HepG2 (cell line): ENCODE measurements at regions not wholly inside any gene's neighbourhood (a gene's known extent, or its start where the extent isn't known, plus 50 kb on each side); places are given as distances from the start of the nearest gene placed in this dataset.

Experiments used
- ATAC-seq: fragments of 200-7000 bp; cut with Tn5 transposase; 3 replicates; pipeline ENCODE4 v1.9.1; 2020; ENCODE audit warnings: mild to moderate bottlenecking, moderate library complexity
- BruUV-seq: library from RNA; stranded (reverse); fragments of 400-500 nt; replicated peaks from 2 replicates; lab custom pipeline; 2021; lab: Mats Ljungman, UMichigan
- CTCF ChIA-PET: fragments of 300-600 bp; formaldehyde crosslinking; extraction: SDS; loops from one replicate; lab custom pipeline; 2021; ENCODE audit warnings: low total read pairs, inconsistent platforms, low intra/inter-chr PET ratio; lab: Yijun Ruan, JAX
- POLR2A ChIA-PET: fragments of 350-600 bp; sonication (Branson Sonifier 250); formaldehyde crosslinking; loops from one replicate; lab custom pipeline; 2020; ENCODE audit warnings: antibody characterized with exemption, inconsistent platforms; lab: Yijun Ruan, JAX
- DNase-seq: peaks from one replicate; pipeline ENCODE4 v3.0.0-alpha.2; 2015; ENCODE audit warnings: low spot score
- FAIRE-seq: peaks from 3 replicates; lab custom pipeline; 2011; peaks lifted over from hg19 to GRCh38; lab: Jason Lieb, UNC
- H2AFZ ChIP-seq: one replicate; pipeline ENCODE4 v1.6.1; 2011; ENCODE audit warnings: low read length, inconsistent platforms
- H3K27ac ChIP-seq: fragments of 300-600 bp; 3 replicates; pipeline ENCODE4 v1.8.0; 2011; ENCODE audit warnings: mixed run types, mild to moderate bottlenecking, mixed read lengths, low read length, inconsistent platforms; ENCODE audit not compliant: insufficient read depth; ENCODE audit errors: extremely low read length
- H3K27me3 ChIP-seq, 2 experiments: fragments of 200-600 bp in 1 of 2; 2 replicates in 1 of 2; 3 replicates in 1 of 2; pipeline versions ENCODE4 v1.6.0 to v1.8.0; 2011; ENCODE audit warnings: low read length in 2 of 2, mild to moderate bottlenecking in 2 of 2, moderate library complexity in 2 of 2, inconsistent platforms in 1 of 2; ENCODE audit not compliant: insufficient read depth in 2 of 2, control insufficient read depth in 1 of 2
- H3K36me3 ChIP-seq, 2 experiments: fragments of 200-600 bp in 1 of 2; replicated peaks in 1 of 2; 2 replicates in 1 of 2; 3 replicates in 1 of 2; pipeline versions ENCODE4 v1.5.1 to v1.8.0; 2011; ENCODE audit warnings: low read length in 2 of 2, inconsistent platforms in 1 of 2; ENCODE audit not compliant: insufficient read depth in 2 of 2, control insufficient read depth in 1 of 2
- H3K4me1 ChIP-seq: 2 replicates; pipeline ENCODE4 v1.5.1; 2012; ENCODE audit warnings: low read length, inconsistent platforms; ENCODE audit not compliant: insufficient read depth
- H3K4me2 ChIP-seq: 2 replicates; pipeline ENCODE4 v1.6.0; 2011; ENCODE audit warnings: low read depth, low read length, inconsistent platforms
- H3K4me3 ChIP-seq, 3 experiments: fragments of 200-600 bp in 1 of 3; sonication (generic), shearing (Covaris generic) in 1 of 3; replicated peaks in 1 of 3; 2 replicates each; pipeline ENCODE4 v1.5.1; 2011 to 2016; ENCODE audit warnings: low read length in 3 of 3, inconsistent platforms in 2 of 3, low read depth in 2 of 3, mild to moderate bottlenecking in 2 of 3, control low read depth in 1 of 3, mixed read lengths in 1 of 3; ENCODE audit not compliant: insufficient read depth in 1 of 3
- H3K79me2 ChIP-seq: one replicate; pipeline ENCODE4 v1.6.1; 2011; ENCODE audit warnings: low read length, inconsistent platforms; ENCODE audit not compliant: insufficient read depth
- H3K9ac ChIP-seq: 2 replicates; pipeline ENCODE4 v1.6.0; 2011; ENCODE audit warnings: mild to moderate bottlenecking, low read depth, low read length, inconsistent platforms; ENCODE audit not compliant: insufficient read depth
- H3K9me3 ChIP-seq: 2 replicates; pipeline ENCODE4 v1.5.1; 2012; ENCODE audit warnings: mild to moderate bottlenecking, low read length
- H4K20me1 ChIP-seq: 2 replicates; pipeline ENCODE4 v1.6.0; 2011; ENCODE audit warnings: inconsistent platforms, mild to moderate bottlenecking, low read length, moderate library complexity; ENCODE audit not compliant: insufficient read depth
- HBP1 ChIP-seq: IDR thresholded peaks from 2 replicates; pipeline ENCODE4 v1.6.1; 2016; ENCODE audit warnings: low read depth, control low read depth
- HCFC1 ChIP-seq: fragments of 150-350 bp; IDR thresholded peaks from 2 replicates; pipeline ENCODE4 v1.6.1; 2014; ENCODE audit warnings: low read depth, low read length
- SATB2 ChIP-seq: sonication (generic); formaldehyde crosslinking; IDR thresholded peaks from 2 replicates; pipeline ENCODE4 v1.5.0; 2020; ENCODE audit warnings: missing genetic modification reagents
- SMARCE1 ChIP-seq: fragments of 450-650 bp; IDR thresholded peaks from 2 replicates; pipeline ENCODE4 v1.6.1; 2017; ENCODE audit warnings: borderline replicate concordance
- ZFY ChIP-seq: sonication (generic); formaldehyde crosslinking; IDR thresholded peaks from 2 replicates; pipeline ENCODE4 v1.4.0; 2020; ENCODE audit warnings: missing genetic modification reagents
- ZMAT5 ChIP-seq: sonication (generic); formaldehyde crosslinking; IDR thresholded peaks from 2 replicates; pipeline ENCODE4 v1.5.0; 2020; ENCODE audit warnings: mild to moderate bottlenecking, low read depth, missing genetic modification reagents, borderline replicate concordance
- ZNF33B ChIP-seq: sonication (generic); formaldehyde crosslinking; IDR thresholded peaks from 2 replicates; pipeline ENCODE4 v1.5.1; 2020; ENCODE audit warnings: mild to moderate bottlenecking, missing genetic modification reagents
- ZNF556 ChIP-seq: sonication (generic); formaldehyde crosslinking; IDR thresholded peaks from 2 replicates; pipeline ENCODE4 v1.4.0; 2020; ENCODE audit warnings: mild to moderate bottlenecking, missing genetic modification reagents, borderline replicate concordance
- ZNF770 ChIP-seq: sonication (generic); formaldehyde crosslinking; IDR thresholded peaks from 2 replicates; pipeline ENCODE4 v1.5.0; 2020; ENCODE audit warnings: mild to moderate bottlenecking, missing genetic modification reagents
- WGBS: methylation state at CpG from one replicate; pipeline ENCODE4 v1.1.6; 2017; ENCODE audit warnings: low lambda C conversion rate; 5-methylcytosine and 5-hydroxymethylcytosine counted together
- in situ Hi-C: cut with HindIII; loops from 2 replicates; pipeline ENCODE4 v1.10.0; 2017; ENCODE audit warnings: low pct_unique_long_range_greater_than_20kb; ENCODE audit not compliant: extremely low pct_ligation_motif_present
- intact Hi-C: fragments of 100-400 bp; cut with micrococcal nuclease; formaldehyde crosslinking; loops from one replicate; pipeline ENCODE4 v1.10.0; 2022; ENCODE audit not compliant: unreplicated experiment

DNA sequence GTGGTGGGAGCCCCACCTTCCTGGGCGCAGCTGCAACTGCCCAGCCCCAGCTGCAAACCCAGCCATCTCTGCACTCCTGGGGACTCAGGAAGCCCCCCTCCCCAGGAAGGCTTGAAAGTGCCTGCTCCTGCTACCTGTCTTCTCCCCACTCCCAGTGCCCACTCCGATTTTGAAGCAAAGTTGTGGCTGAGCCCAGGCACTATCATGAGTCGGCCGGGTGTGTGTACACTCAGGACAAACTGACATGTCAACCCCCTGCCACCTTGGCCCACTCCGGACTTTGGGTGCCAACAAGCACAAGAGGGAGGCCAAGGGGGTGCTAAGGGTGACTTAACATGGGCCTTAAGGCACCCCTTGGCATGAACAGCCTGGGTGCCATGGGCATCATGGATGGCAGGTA, 325.5 kb upstream of the PTGER4 start:
- no peak overlapping the region for H3K4me2 ChIP-seq
- in situ Hi-C loops (no loop called here), intact Hi-C loops (no loop called here)
- no peak for ATAC-seq
- H3K9ac ChIP-seq, result no peak overlapping the region
- POLR2A ChIA-PET, result no interaction called here
- peaks cover 5% of the 10 kb centered on the region for H3K9me3 ChIP-seq
- no peaks in the 10 kb centered on the region for H3K79me2 ChIP-seq
- H3K4me1 ChIP-seq, result no peaks in the 10 kb centered on the region
- DNase-seq, result no peak
- no peak for FAIRE-seq
- CTCF ChIA-PET, result no interaction called here
- H3K27ac ChIP-seq, result no peak overlapping the region
- no peak overlapping the region for H2AFZ ChIP-seq
- H3K4me3 ChIP-seq, result no peak overlapping the region
- no TSS peak for BruUV-seq
- H3K27me3 ChIP-seq, result no peaks in the 10 kb centered on the region
- no CpG with 5 or more reads among the region's 5 CpGs for WGBS
- H4K20me1 ChIP-seq, result no peaks in the 10 kb centered on the region
- no peak for TF ChIP-seq ZMAT5 (CRISPR knock-in tag)
- TF ChIP-seq ZNF770 (CRISPR knock-in tag), result no peak
- no peak for TF ChIP-seq HCFC1
- TF ChIP-seq ZFY, result no peak
- no peak for TF ChIP-seq SMARCE1
- TF ChIP-seq ZNF556 (CRISPR knock-in tag), result no peak
- no peak for TF ChIP-seq ZNF33B
- no peak for TF ChIP-seq HBP1
- no peak for TF ChIP-seq SATB2 (CRISPR knock-in tag)
- no peaks in the 10 kb centered on the region for H3K36me3 ChIP-seq
